ENCODE measurements at regions not wholly inside any gene's neighbourhood (a gene's known extent, or its start where the extent isn't known, plus 50 kb on each side); places are given as distances from the start of the nearest gene placed in this dataset.

DNA sequence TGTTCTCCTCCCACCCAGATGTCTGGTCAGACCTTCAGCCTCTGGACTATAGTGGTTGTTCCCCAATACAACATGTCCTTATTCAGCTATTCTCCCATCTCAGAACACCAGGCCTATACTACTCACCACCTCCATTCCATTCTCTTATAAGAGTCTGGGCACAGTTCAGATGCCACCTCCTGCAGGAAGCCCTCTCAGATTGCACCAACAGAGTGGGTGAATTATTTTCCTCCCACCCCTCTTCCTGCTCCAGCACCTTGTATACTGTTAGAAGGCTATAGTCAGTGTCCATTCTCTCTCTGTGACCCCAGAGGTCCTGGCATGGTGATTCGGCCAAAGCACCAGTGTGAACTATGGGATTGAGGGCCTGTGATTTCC, 204.6 kb downstream of the GLI2 start:
- TF ChIP-seq, protein P1, sequence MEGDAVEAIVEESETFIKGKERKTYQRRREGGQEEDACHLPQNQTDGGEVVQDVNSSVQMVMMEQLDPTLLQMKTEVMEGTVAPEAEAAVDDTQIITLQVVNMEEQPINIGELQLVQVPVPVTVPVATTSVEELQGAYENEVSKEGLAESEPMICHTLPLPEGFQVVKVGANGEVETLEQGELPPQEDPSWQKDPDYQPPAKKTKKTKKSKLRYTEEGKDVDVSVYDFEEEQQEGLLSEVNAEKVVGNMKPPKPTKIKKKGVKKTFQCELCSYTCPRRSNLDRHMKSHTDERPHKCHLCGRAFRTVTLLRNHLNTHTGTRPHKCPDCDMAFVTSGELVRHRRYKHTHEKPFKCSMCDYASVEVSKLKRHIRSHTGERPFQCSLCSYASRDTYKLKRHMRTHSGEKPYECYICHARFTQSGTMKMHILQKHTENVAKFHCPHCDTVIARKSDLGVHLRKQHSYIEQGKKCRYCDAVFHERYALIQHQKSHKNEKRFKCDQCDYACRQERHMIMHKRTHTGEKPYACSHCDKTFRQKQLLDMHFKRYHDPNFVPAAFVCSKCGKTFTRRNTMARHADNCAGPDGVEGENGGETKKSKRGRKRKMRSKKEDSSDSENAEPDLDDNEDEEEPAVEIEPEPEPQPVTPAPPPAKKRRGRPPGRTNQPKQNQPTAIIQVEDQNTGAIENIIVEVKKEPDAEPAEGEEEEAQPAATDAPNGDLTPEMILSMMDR (IDR thresholded peaks at IDR 0.05; ENCODE audit: control extremely low read depth, extremely low read depth, low read depth, missing control alignments), result no peak
- CTCF ChIA-PET, result no interaction called here
- POLR2A ChIA-PET, result no interaction called here
- no peak for DNase-seq (ENCODE audit: extremely low spot score)

DNA sequence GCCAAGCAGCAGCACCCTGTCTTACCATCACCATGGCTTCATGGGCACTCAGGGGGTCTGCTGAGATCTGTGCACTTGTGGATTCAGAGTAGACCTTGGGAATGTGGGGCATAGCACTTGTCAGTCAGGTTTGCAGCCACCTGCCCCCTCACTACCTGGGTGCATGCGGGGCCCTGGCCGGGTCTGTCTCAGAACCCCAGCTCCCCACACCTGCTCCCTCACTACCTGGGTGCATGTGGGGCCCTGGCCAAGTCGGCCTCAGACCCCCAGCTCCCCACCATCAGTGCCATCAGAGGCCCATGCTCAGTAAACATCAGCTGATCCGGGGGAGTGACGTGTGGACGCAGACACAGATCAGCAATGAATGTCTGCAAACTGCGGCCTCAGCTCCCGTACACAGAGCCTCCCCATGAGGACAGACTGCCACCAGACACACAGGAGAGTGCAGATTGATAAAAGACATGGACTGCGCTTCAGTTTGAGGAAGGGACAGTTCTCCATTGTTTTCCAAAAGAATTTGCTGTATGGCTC, 205.1 kb downstream of the GLI2 start:
- ChIA-PET POLR2A (no interaction called here), CTCF (no interaction called here)
- no peak for DNase-seq (ENCODE audit: extremely low spot score)
- TF ChIP-seq, protein P1 (IDR thresholded peaks at IDR 0.05; ENCODE audit: control extremely low read depth, extremely low read depth, low read depth, missing control alignments), result no peak

DNA sequence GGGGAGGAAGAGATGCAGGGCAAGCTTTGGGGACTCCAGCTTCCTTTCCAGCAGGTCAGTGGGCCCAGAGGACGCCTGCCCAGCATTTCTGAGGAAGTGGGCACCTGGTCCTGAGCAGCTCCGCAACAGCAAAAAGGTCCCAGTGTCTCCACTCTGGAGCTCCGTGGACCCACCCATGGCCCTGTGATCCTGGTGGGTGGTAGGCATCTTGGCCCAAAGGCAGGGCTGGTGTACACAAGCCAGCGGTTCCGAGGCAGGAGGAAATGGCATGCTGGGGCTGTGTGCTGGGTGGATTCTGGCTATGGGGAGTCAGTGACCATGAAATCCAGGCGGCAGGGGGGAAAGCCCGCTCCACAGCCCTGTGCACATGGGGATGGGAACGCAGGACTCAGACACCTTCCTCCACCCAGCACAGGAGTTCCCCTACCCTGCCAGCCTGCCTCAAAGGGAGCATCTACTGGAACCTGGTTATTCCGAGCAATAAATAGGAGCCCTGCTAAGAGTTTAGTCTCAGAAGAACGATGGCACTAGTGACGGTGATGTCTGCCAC, 206.0 kb downstream of the GLI2 start:
- CTCF ChIA-PET, result no interaction called here
- no peak for DNase-seq (ENCODE audit: extremely low spot score)
- POLR2A ChIA-PET, result no interaction called here
- TF ChIP-seq, protein P1 (IDR thresholded peaks at IDR 0.05; ENCODE audit: control extremely low read depth, extremely low read depth, low read depth, missing control alignments), result no peak

DNA sequence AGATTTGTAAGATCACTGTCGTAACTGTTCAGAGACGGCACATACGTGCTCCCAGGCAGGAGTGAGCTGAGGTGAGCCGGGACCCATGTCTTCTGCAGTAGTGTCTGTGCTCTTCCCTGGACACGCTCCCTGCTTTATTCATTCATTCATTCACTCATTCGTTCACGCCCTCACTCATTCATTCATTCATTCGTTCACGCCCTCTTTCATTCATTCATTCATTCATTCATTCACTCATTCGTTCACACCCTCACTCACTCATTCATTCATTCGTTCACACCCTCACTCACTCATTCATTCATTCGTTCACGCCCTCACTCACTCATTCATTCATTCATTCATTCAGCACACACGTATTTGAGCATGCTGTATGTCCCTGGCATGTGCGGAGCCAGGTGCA, 207.0 kb downstream of the GLI2 start:
- TF ChIP-seq, protein P1 (IDR thresholded peaks at IDR 0.05; ENCODE audit: control extremely low read depth, extremely low read depth, low read depth, missing control alignments), result no peak
- no peak for DNase-seq (ENCODE audit: extremely low spot score)
- ChIA-PET POLR2A (no interaction called here), CTCF (no interaction called here)

DNA sequence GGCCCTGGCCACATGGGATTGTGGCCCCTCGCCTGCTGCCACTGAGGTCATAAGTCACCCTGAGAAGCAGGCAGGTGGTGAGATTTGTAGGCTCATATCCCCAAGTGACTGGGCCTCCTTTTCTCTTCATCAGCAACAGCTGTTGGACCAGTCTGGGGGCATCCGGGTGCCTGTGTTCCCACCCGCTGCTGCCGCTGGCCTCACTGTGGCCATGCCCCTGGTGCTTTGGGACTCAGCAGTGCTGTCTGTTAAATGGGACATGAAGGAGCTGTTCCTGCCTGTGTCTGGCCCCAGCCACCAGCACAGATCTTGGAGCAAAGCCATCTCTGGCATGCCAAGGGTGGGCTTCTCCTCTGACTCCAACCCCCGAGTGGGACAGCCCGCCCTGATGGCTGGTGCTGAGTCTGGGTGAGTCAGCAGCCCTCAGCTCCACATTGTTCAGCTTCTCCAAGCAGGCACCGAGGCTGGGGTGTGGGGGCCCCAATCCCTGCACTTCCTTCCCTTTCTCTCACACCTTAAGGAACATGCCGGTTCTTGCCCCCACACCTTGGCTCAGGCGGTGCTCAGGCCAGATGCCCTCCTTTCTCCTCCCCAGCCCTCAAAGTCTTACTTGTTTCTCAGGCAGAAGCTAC, 207.9 kb downstream of the GLI2 start:
- TF ChIP-seq, protein P1 (IDR thresholded peaks at IDR 0.05; ENCODE audit: control extremely low read depth, extremely low read depth, low read depth, missing control alignments), result no peak
- CTCF ChIA-PET, result no interaction called here
- DNase-seq (ENCODE audit: extremely low spot score), result no peak
- POLR2A ChIA-PET, result no interaction called here

DNA sequence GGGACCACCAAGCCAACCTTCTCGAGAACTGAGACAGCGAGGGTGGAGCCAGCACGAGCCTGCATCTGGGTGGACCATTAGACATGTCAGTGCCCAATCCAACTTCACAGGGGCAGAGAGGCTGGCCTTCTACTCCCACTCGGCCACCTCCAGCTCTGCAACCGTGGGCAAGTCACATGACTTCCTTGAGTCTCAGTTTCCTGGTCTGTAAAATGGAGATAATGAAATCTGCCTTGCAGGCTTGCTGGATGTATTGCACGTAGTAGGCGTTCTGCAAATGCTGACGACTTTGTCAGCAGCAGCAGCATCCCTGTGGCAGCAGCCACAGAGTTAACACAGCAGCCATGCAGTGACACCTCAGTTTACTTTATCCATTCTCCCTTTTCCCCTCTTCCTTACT, 208.9 kb downstream of the GLI2 start:
- ChIA-PET POLR2A (no interaction called here), CTCF (no interaction called here)
- TF ChIP-seq, protein P1 (IDR thresholded peaks at IDR 0.05; ENCODE audit: control extremely low read depth, extremely low read depth, low read depth, missing control alignments), result no peak
- no peak for DNase-seq (ENCODE audit: extremely low spot score)
